Iris pigment epithelial cell (primary cell): ENCODE measurements at regions not wholly inside any gene's neighbourhood (a gene's known extent, or its start where the extent isn't known, plus 50 kb on each side); places are given as distances from the start of the nearest gene placed in this dataset.
"Not testable (repeated sequence)": the region's sequence is repeated elsewhere in the genome, so short reads cannot be mapped to it uniquely, and the experiment has no call there.

Experiments used
- DNase-seq: peaks from one replicate; pipeline ENCODE4 v3.0.0-alpha.2; 2011; ENCODE audit warnings: low read depth

GRCh38 chr1:149360351-149360750 lies 114.5 kb upstream of the NBPF19 start:
- DNase-seq, result not testable (repeated sequence)

GRCh38 chr1:149361310-149361709 lies 113.5 kb upstream of the NBPF19 start:
- not testable (repeated sequence) for DNase-seq

DNA sequence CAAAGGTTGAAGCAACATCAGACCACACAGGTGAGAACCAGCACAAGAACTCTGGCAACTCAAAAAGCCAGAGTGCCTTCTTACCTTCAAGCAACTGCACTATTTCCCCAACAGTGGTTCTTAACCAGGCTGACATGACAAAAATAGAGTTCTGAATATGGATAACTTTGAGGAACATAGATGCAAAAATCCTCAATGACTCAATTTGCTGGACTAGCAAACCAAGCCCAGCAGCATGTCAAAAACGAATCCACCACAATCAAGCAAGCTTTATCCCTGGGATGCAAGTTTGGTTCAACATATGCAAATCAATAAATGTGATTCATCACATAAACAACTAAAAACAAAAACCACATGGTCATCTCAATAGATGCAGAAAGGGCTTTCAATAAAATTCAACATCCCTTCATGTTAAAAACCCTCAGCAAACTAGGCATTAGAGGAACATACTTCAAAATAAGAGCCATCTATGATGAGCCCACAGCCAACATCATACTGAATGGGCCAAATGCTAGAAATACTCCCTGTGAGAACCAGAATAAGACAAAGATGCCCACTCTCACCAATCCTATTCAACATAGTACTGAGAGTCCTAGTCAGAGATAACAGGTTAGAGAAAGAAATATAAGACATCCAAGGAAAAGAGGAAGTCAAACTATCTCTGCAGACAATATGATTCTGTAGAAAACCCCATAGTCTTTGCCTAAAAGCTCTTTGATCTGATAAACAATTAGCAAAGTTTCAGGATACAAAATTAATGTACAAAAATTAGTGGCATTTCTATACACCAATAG lies 110.5 kb upstream of the NBPF19 start:
- not testable (repeated sequence) for DNase-seq

- not testable (repeated sequence) for DNase-seq
These were observed 108.4 kb upstream of the NBPF19 start for GRCh38 chr1:149366402-149366801.

- DNase-seq, result not testable (repeated sequence)
These were observed 107.3 kb upstream of the NBPF19 start for GRCh38 chr1:149367472-149368044.

DNA sequence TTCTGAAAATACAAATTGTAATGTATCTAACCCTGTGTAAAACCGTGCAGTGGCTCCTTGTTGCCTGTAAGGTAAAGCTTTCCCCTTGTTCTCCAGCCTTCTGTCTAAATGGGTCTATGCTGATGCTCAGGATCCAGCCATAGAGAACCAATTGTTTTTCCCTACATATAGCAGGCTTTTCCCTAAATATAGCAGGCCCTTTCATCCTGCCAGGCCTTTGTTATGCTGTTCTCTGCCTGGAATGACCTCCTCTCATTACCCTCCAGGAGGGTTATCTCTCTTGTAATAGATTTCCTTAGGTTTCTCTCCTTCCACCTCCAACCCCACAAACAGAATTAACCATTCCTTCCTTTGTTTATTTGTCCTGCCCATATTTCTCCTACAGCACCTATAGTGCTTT lies 106.5 kb upstream of the NBPF19 start:
- not testable (repeated sequence) for DNase-seq

DNA sequence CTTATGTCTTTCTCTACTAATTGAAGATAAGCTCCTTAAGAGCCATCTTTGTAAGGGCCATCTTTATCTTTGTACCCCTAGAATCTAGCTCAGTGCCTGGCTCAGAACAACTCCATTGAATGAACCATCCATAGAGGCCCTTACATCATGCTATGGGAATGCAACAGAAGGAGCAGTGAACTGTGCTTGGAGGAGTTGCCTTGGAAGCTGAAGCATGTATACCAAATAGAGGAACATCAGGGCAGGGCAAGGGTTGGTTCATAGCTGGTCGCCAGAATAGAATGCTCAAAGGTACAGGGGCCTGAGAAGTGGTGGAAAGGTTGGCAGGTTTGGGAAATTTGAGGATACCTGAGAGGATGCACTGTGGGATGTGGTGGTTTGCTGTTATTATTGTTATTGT lies 105.8 kb upstream of the NBPF19 start:
- DNase-seq, result not testable (repeated sequence)

DNA sequence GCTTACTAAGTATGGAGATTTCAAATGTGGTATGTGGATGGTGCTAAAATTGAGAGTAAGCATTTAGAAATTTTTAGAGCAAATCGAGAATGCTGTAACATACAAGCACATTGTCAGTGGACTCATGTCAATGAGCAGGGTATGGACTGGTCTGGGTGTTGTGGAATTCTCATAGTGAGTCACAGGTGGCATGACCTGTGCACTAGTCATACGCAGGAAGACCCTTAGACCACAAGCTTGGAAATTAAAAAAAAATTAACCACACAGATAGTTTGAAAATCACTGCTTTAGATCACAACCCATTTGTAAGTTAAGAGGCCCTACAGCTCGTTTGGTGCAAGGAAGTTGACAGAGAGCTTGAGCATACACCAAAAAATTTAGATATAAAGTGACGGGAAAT lies 102.9 kb upstream of the NBPF19 start:
- not testable (repeated sequence) for DNase-seq

- DNase-seq, result not testable (repeated sequence)
These were observed 96.4 kb upstream of the NBPF19 start for GRCh38 chr1:149378462-149378861.

- peak; percentile 82 for DNase-seq
These were observed 84.5 kb upstream of the NBPF19 start for GRCh38 chr1:149390173-149390926.

- DNase-seq, result not testable (repeated sequence)
These were observed 83.9 kb upstream of the NBPF19 start for GRCh38 chr1:149390931-149391330.

DNA sequence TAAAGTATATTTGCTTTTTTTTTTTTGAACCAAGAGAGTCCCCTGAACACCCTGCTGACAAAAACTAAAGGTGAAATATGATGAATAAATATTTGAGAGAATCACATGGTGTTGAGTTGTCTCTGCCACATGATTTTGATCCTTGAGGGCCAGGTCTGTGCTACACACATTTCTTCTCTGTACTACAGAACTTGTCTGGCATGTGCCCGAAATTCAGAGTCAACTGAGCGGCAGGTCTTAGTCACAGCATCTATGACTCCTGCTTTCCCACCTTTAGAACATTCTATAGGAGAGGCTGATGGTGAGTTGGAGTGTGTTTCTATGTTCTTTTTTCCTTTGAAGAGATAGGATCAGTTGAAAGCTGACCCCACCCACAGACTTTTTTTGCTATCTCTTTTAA lies 79.0 kb upstream of the NBPF19 start:
- DNase-seq, result not testable (repeated sequence)

DNA sequence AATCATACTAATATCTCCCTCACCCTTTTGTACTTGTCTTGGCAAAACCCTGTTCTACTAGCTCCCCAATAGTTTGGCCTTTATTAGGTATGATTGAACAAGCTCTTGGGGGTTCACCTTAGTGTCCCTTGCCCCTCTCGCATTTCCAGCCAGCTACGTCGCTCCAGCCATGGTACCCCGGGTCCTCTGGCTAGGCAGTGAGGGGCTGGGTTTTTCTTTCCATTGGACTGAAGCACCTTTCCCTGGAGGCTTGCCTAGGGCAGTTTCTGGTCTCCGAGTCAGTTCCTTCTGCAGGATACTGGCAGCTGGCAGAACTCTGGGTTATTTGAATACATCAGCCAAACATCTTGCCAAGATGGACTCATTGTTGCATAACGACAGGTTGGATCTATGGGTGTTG lies 76.3 kb upstream of the NBPF19 start:
- not testable (repeated sequence) for DNase-seq

DNA sequence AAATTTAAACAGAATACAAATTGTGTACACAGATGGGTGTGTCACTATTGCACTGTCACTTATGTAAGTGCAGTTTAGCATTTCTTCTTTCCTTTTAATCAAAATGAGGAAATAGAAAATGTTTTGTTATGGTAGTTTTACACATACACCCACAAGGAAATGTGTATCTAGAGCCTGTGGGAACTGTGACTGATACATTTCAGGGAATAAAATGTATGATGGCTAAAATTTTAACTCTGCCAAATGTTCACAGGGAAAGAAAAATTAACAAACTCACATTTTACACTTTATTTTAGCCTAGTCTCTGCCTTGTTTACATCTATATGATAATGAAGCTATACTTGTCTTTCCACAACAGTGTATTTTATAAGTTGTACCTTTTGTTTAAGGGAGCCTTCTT lies 66.4 kb upstream of the NBPF19 start:
- not testable (repeated sequence) for DNase-seq

DNA sequence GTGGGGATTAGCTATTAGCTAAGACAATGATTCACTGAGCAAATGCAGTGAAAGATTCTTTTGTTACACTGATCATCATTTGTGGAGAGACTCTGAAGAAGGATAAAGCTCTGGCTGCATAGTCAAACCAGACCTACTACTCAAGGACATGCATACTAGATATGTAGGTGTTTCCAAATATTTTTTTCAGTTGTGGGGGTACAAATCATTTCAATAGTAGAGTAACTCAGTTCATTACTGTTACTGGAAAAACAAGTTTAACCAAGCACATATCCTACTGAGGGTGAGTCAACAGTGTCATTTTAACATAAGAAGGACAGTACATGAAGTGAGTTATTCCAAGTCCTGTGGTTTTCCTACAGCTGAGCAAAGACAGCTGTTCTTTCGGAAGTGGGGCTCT lies 59.5 kb upstream of the NBPF19 start:
- not testable (repeated sequence) for DNase-seq

GRCh38 chr1:149418782-149419181 lies 56.1 kb upstream of the NBPF19 start:
- not testable (repeated sequence) for DNase-seq

GRCh38 chr1:149423122-149423521 lies 51.7 kb upstream of the NBPF19 start:
- not testable (repeated sequence) for DNase-seq
